Right lobe of liver (tissue), 6 donors: ENCODE measurements at regions not wholly inside any gene's neighbourhood (a gene's known extent, or its start where the extent isn't known, plus 50 kb on each side); places are given as distances from the start of the nearest gene placed in this dataset.

Source experiments
- ATAC-seq, 4 donors: fragments of 200-7000 bp; cut with Tn5 transposase; one replicate each; pipeline ENCODE4 v1.9.1; 2020; ENCODE audit warnings: mild to moderate bottlenecking in 4 of 4, moderate library complexity in 4 of 4
- DNase-seq, 3 donors: peaks; one replicate each; pipeline ENCODE4 v3.0.0-alpha.2; 2020
- H3K27ac ChIP-seq, 3 donors: fragments of 200-600 bp; one replicate each; pipeline ENCODE4 v1.8.0; 2022
- H3K27me3 ChIP-seq, 2 donors: fragments of 200-600 bp; one replicate each; pipeline ENCODE4 v1.8.0; 2022
- H3K36me3 ChIP-seq, 4 donors: fragments of 200-600 bp; sonication (generic) in 1 of 4; one replicate each; pipeline versions ENCODE4 v1.5.1 to v1.8.0; 2017 to 2022; ENCODE audit warnings: control low read depth in 1 of 4
- H3K4me1 ChIP-seq, 4 donors: fragments of 200-600 bp; sonication (generic) in 1 of 4; one replicate each; pipeline versions ENCODE4 v1.5.1 to v1.8.0; 2017 to 2022; ENCODE audit warnings: control low read depth in 1 of 4
- H3K4me3 ChIP-seq, 3 donors: fragments of 200-600 bp; one replicate each; pipeline ENCODE4 v1.8.0; 2022
- H3K9me3 ChIP-seq, 4 donors: fragments of 200-600 bp; sonication (generic) in 1 of 4; one replicate each; pipeline versions ENCODE4 v1.5.1 to v1.8.0; 2017 to 2022; ENCODE audit warnings: control low read depth in 1 of 4
- POLR2A ChIP-seq: fragments of 450-650 bp; IDR thresholded peaks from one replicate; pipeline ENCODE4 v1.6.1; 2017; ENCODE audit warnings: antibody characterized with exemption, mild to moderate bottlenecking
- WGBS: methylation state at CpG from one replicate; pipeline ENCODE4 v1.1.6; 2018; ENCODE audit warnings: low coverage, low lambda C conversion rate; ENCODE audit not compliant: insufficient coverage; ENCODE audit errors: missing lambda C conversion rate; 5-methylcytosine and 5-hydroxymethylcytosine counted together
- intact Hi-C, 2 donors: fragments of 100-400 bp; cut with DNase I; formaldehyde crosslinking; loops; one replicate each; pipeline versions ENCODE4 v1.11.2 to v1.14.1; 2022
- TF ChIP-seq, protein P1 (sequence below), 4 donors: fragments of 200-600 bp in 3 of 4; fragments of 450-650 bp in 1 of 4; IDR thresholded peaks; one replicate each; pipeline versions ENCODE4 v1.5.1 to v1.8.0; 2016 to 2022; ENCODE audit warnings: antibody characterized with exemption in 4 of 4, mild to moderate bottlenecking in 2 of 4
- donor health status: DM: no; HTN: yes; CAD: no.
- donor health status: DM: no; HTN: no; CAD: no.
- donor health status: DM: no; HTN: no; CAD: no.
- donor health status: DM: no; HTN: yes; CAD: no.
- donor health status: DM: no; HTN: yes; CAD: no.

DNA sequence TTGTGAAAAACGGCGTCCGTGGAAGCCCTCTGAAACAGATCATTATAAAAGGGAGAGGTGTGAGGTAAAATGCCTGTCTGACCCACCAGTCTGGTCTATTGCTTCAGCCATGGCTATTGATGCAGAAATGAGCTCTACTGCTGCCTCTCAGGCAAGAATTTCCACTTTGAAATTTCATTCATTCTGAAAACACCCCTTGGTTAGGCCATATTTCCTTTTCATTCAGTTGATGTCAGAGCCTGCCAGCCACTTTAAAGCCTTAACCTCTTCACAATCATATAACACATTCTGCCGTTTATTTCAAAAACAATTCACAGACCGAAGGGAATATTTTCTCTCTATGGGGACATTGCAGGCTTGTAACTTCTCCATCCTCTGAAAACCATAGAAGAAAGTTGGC lies 71.9 kb downstream of the FOXB1 start:
- Histone ChIP-seq H3K4me3 (no peak overlapping the region), H3K27me3 (no peaks in the 10 kb centered on the region), H3K27ac (no peak overlapping the region), H3K9me3 (no peaks in the 10 kb centered on the region), H3K4me1 (peaks cover 0 to 21% (median 6%) of the 10 kb centered on the region in 4 donors), H3K36me3 (no peaks in the 10 kb centered on the region)
- ATAC-seq (no peak), DNase-seq (no peak)
- 95% methylated on average over 2 of the region's 5 CpGs for WGBS
- intact Hi-C loops, result no loop called here
- no peak for TF ChIP-seq POLR2A
- TF ChIP-seq, protein P1, sequence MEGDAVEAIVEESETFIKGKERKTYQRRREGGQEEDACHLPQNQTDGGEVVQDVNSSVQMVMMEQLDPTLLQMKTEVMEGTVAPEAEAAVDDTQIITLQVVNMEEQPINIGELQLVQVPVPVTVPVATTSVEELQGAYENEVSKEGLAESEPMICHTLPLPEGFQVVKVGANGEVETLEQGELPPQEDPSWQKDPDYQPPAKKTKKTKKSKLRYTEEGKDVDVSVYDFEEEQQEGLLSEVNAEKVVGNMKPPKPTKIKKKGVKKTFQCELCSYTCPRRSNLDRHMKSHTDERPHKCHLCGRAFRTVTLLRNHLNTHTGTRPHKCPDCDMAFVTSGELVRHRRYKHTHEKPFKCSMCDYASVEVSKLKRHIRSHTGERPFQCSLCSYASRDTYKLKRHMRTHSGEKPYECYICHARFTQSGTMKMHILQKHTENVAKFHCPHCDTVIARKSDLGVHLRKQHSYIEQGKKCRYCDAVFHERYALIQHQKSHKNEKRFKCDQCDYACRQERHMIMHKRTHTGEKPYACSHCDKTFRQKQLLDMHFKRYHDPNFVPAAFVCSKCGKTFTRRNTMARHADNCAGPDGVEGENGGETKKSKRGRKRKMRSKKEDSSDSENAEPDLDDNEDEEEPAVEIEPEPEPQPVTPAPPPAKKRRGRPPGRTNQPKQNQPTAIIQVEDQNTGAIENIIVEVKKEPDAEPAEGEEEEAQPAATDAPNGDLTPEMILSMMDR (IDR thresholded peaks at IDR 0.05), result no peak

DNA sequence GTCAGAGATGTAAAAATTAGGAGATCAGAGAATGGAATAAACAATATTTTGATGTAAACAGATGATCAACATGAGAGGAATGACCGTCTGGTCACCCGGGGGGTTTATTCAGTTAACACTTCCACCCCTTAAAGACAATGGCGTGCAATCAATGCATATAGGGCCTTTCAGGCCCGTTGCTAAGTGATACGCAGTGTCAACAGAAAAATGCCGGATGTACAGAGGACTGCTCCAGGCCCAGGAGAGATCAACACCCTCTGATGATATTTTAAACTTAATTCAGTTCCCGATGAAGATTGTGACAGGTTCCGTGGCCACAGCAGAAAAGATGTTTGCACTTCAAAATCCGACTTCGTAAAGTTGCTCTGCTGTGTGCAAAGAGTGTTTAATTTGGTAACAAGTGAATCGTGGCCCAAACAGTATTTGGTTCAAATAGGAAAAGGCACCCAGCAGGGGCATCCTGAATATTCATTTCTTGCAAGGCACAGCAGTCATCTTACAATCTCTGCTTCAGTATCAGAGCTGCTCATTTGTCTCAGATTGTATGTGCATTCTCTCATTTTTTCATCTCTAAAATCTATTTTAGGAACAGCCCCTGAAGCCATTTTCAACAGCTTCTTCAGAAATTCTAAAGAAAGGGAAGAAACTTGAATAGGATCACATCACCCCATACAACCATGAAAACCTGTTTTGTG lies 72.6 kb downstream of the FOXB1 start:
- Histone ChIP-seq H3K27ac (no peak overlapping the region), H3K36me3 (no peaks in the 10 kb centered on the region), H3K27me3 (no peaks in the 10 kb centered on the region), H3K9me3 (no peaks in the 10 kb centered on the region), H3K4me3 (no peak overlapping the region), H3K4me1 (peaks cover 0 to 28% (median 9%) of the 10 kb centered on the region in 4 donors)
- TF ChIP-seq POLR2A, result no peak
- TF ChIP-seq, protein P1 (IDR thresholded peaks at IDR 0.05), result no peak
- ATAC-seq, result no peak
- no peak for DNase-seq
- intact Hi-C loops, result no loop called here
- 64% methylated on average over 11 of the region's 11 CpGs for WGBS

DNA sequence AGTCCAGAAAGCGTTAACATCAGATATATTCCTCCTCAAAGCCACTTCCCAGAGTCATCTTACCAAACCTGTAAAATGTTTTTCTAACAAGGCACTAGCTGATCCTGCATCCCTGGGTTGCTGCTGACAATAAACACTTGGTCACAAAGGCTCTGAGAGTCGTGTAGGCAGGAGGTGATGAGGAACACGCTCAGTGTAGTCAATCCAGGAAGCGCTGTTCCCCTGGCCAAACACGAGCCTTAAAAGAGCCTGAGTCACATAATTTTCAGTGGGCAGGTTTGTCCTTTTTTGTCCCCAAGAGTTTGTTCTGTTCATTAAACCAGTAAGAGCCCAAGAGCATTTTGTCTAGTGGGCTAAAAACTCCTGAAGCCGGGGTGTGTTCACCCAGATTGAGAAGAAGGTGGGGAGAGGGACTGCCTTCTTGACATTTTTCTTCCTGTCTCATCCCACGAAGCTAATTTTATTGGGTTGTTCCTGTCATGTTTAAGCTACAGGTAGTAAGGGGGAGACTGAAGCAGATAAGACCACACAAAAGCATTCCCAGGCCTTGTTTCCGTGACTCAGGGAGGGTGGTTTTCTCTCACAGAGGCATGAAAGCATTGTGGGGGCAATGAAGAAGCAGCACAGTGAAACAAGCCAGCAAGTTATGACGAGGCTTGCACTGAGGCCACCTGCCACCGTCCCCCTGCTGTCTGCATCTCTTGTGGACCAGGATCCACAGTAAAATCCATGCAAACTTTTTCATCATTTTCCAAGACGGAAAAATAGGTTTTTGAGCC lies 73.7 kb downstream of the FOXB1 start:
- 67% methylated on average over 11 of the region's 11 CpGs for WGBS
- H3K36me3 ChIP-seq, result no peaks in the 10 kb centered on the region
- no peak overlapping the region for H3K4me3 ChIP-seq
- H3K9me3 ChIP-seq, result no peaks in the 10 kb centered on the region
- peaks cover 0 to 39% (median 15%) of the 10 kb centered on the region in 4 donors for H3K4me1 ChIP-seq
- H3K27ac ChIP-seq, result no peak overlapping the region
- intact Hi-C loops, result no loop called here
- DNase-seq (no peak), ATAC-seq (no peak)
- H3K27me3 ChIP-seq, result no peaks in the 10 kb centered on the region
- no peak for TF ChIP-seq POLR2A
- TF ChIP-seq, protein P1 (IDR thresholded peaks at IDR 0.05), result no peak

DNA sequence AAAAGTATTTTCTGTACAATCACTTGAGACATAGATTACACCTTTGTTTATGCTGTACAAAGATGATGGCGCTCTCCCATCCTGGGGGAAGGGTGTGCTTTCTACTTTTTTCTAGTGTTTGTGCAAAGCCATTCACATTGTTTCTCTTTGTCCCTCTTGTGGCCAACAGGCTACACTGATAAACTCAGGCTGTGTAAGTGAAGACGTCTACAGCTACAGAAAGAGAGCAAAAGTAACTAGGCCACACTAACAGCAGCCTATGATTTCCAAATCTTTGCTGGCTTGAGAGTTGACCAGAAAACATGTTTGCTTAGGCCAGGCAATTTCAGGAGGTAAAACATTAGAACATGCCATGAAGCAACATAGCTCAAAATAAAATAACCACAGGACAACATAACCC lies 75.1 kb downstream of the FOXB1 start:
- intact Hi-C loops, result no loop called here
- peak; percentile 80 to 87 (median 86) for ATAC-seq

More for the DNA sequence above, 75.1 kb downstream of the FOXB1 start:
- Histone ChIP-seq H3K27ac (peak overlapping the region in 1 of 3 donors; percentile 8), H3K27me3 (no peaks in the 10 kb centered on the region), H3K36me3 (no peaks in the 10 kb centered on the region), H3K4me1 (peaks cover 0 to 49% (median 18%) of the 10 kb centered on the region in 4 donors), H3K9me3 (no peaks in the 10 kb centered on the region), H3K4me3 (no peak overlapping the region)
- DNase-seq, result peak in 1 of 3 donors; percentile 51
- no peak for TF ChIP-seq POLR2A
- TF ChIP-seq, protein P1 (IDR thresholded peaks at IDR 0.05), result peak in 3 of 4 donors; percentile 39 to 42 (median 41)
- WGBS, result 50% methylated on average over 2 of the region's 2 CpGs
